ENCODE measurements at regions not wholly inside any gene's neighbourhood (a gene's known extent, or its start where the extent isn't known, plus 50 kb on each side); places are given as distances from the start of the nearest gene placed in this dataset.

GRCh38 chr14:45658917-45659299, 405.9 kb upstream of the MIS18BP1 start:
- TF ChIP-seq CTCF (optimal IDR thresholded peaks at IDR 0.05 in 1 of 3, IDR thresholded peaks at IDR 0.05 in 1 of 3, conservative IDR thresholded peaks at IDR 0.05 in 1 of 3; ENCODE audit: extremely low read depth in 1 of 3, insufficient read depth in 2 of 3, low read length in 3 of 3) (no peak), EZH2 (IDR thresholded peaks at IDR 0.05; ENCODE audit: low read length) (no peak)
